Mucosa of descending colon (tissue), 3 donors: ENCODE measurements at regions not wholly inside any gene's neighbourhood (a gene's known extent, or its start where the extent isn't known, plus 50 kb on each side); places are given as distances from the start of the nearest gene placed in this dataset.

Experiments
- ATAC-seq: fragments of 200-7000 bp; cut with Tn5 transposase; one replicate; pipeline ENCODE4 v1.9.1; 2020; ENCODE audit warnings: mild to moderate bottlenecking, moderate library complexity
- DNase-seq, 3 donors: peaks; one replicate each; pipeline ENCODE4 v3.0.0-alpha.2; 2020
- H3K36me3 ChIP-seq: fragments of 200-600 bp; one replicate; pipeline ENCODE4 v1.8.0; 2021; ENCODE audit warnings: low read depth, mild to moderate bottlenecking
- H3K4me1 ChIP-seq: fragments of 200-600 bp; one replicate; pipeline ENCODE4 v1.8.0; 2021; ENCODE audit warnings: low read depth, mild to moderate bottlenecking
- H3K4me3 ChIP-seq: fragments of 200-600 bp; one replicate; pipeline ENCODE4 v1.8.0; 2021; ENCODE audit warnings: mild to moderate bottlenecking
- H3K9me3 ChIP-seq: fragments of 200-600 bp; one replicate; pipeline ENCODE4 v1.8.0; 2021; ENCODE audit warnings: mild to moderate bottlenecking
- intact Hi-C, 2 donors: fragments of 100-400 bp; cut with DNase I in 1 of 2; cut with micrococcal nuclease in 1 of 2; formaldehyde crosslinking; loops; one replicate each; pipeline versions ENCODE4 v1.11.0 to v1.11.1; 2022; cut with DNase I, micrococcal nuclease
- TF ChIP-seq, protein P1 (sequence below): fragments of 200-600 bp; IDR thresholded peaks from one replicate; pipeline ENCODE4 v1.8.0; 2022; ENCODE audit warnings: antibody characterized with exemption, mild to moderate bottlenecking
- donor health status: DM: no; HTN: no; CAD: no; lungs with moderate emphysema.
- donor health status: DM: no; HTN: no; CAD: no.
- donor health status: DM: no; HTN: yes; CAD: no.

- peak; percentile 54 for ATAC-seq
- Histone ChIP-seq H3K9me3 (no peaks in the 10 kb centered on the region), H3K36me3 (no peaks in the 10 kb centered on the region), H3K4me3 (no peak overlapping the region), H3K4me1 (no peaks in the 10 kb centered on the region)
- peak in 2 of 3 donors; percentile 10 to 17 for DNase-seq
- TF ChIP-seq, protein P1, sequence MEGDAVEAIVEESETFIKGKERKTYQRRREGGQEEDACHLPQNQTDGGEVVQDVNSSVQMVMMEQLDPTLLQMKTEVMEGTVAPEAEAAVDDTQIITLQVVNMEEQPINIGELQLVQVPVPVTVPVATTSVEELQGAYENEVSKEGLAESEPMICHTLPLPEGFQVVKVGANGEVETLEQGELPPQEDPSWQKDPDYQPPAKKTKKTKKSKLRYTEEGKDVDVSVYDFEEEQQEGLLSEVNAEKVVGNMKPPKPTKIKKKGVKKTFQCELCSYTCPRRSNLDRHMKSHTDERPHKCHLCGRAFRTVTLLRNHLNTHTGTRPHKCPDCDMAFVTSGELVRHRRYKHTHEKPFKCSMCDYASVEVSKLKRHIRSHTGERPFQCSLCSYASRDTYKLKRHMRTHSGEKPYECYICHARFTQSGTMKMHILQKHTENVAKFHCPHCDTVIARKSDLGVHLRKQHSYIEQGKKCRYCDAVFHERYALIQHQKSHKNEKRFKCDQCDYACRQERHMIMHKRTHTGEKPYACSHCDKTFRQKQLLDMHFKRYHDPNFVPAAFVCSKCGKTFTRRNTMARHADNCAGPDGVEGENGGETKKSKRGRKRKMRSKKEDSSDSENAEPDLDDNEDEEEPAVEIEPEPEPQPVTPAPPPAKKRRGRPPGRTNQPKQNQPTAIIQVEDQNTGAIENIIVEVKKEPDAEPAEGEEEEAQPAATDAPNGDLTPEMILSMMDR, result no peak
- intact Hi-C loops, result no loop called here
Observed at GRCh38 chr3:94512876-94513275, 450.0 kb downstream of the NSUN3 start.

- H3K9me3 ChIP-seq, result no peaks in the 10 kb centered on the region
- no peaks in the 10 kb centered on the region for H3K4me1 ChIP-seq
- DNase-seq (no peak), ATAC-seq (no peak)
- H3K36me3 ChIP-seq, result no peaks in the 10 kb centered on the region
- no peak overlapping the region for H3K4me3 ChIP-seq
- intact Hi-C loops, result no loop called here
- TF ChIP-seq, protein P1, result no peak
Observed at GRCh38 chr3:94513600-94513999, 450.7 kb downstream of the NSUN3 start.

DNA sequence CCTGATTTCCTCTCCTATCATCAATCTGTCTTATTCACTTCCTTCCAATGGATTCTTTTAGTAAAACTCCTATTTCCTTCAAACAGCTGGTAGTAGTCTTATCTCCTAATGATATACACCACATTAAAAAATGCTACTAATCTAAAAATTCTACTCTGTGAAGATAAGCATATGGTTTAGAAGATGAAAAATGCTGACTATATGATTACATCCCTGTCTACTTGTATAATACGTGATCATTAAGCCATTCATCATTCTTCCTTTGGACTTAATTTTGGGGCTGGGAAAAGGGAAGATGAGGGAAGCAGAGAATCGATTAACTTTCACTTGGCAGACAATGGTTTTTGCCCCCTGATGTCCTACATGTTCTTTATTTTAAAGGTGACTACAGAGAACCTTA is 453.1 kb downstream of the NSUN3 start:
- Histone ChIP-seq H3K4me1 (no peaks in the 10 kb centered on the region), H3K4me3 (no peak overlapping the region), H3K36me3 (no peaks in the 10 kb centered on the region), H3K9me3 (no peaks in the 10 kb centered on the region)
- intact Hi-C loops, result no loop called here
- TF ChIP-seq, protein P1, result no peak
- ATAC-seq, result no peak
- no peak for DNase-seq

DNA sequence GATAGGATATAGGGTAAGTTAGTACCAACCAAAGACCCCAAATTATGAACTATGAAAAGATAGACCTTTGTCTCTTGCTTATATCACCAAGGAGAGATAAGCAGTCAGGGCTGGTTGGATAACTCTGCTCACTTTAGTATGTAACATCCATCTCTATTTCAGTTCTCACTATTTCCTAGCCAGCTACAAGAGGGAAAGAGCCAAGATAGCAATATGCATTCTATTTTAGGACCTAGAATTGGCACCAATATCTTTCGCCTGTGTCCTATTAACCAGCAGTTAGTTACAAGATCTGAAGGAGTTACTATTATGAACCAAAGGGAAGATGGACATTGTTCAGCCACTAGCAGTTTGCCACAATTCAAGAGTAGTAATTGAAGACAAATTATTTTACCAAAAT is 457.5 kb downstream of the NSUN3 start:
- H3K4me3 ChIP-seq, result no peak overlapping the region
- H3K9me3 ChIP-seq, result no peaks in the 10 kb centered on the region
- intact Hi-C loops, result no loop called here
- TF ChIP-seq, protein P1, result no peak
- H3K36me3 ChIP-seq, result no peaks in the 10 kb centered on the region
- DNase-seq (no peak), ATAC-seq (no peak)
- H3K4me1 ChIP-seq, result no peaks in the 10 kb centered on the region

DNA sequence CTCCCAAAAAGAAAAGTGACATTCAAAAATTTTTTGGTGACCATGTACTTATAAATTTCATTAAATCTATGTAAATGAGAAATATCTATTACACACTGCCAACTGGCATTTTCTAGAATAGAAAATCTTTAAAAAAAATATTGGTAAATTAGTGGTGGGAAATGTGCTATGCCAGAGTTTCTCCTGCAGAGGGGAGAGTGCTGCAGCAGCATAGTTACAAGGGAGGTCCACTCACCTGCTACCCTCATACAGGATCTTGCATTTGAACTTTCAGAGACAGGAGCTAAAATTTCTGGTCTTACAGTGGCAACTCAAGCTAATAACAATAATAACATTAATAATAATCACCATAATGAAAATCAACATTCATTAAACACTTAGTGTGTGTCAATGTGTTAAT is 459.6 kb downstream of the NSUN3 start:
- DNase-seq (no peak), ATAC-seq (no peak)
- TF ChIP-seq, protein P1, result no peak
- Histone ChIP-seq H3K36me3 (no peaks in the 10 kb centered on the region), H3K4me1 (no peaks in the 10 kb centered on the region), H3K9me3 (no peaks in the 10 kb centered on the region), H3K4me3 (no peak overlapping the region)
- intact Hi-C loops, result no loop called here
